PFSK-1 (cell line): ENCODE measurements at regions not wholly inside any gene's neighbourhood (a gene's known extent, or its start where the extent isn't known, plus 50 kb on each side); places are given as distances from the start of the nearest gene placed in this dataset.

ENCODE experiments used
- FOXP2 ChIP-seq: optimal IDR thresholded peaks from 2 replicates; pipeline ENCODE3; 2011; ENCODE audit warnings: borderline replicate concordance, control low read depth, inconsistent platforms; ENCODE audit not compliant: insufficient read depth; ENCODE audit errors: extremely low read length, extremely low read depth
- POLR2AphosphoS5 ChIP-seq: IDR thresholded peaks from 2 replicates; pipeline ENCODE4 v1.6.1; 2012; ENCODE audit warnings: low read depth, mild to moderate bottlenecking, control low read depth, low read length, moderate library complexity
- SIN3A ChIP-seq: IDR thresholded peaks from 2 replicates; pipeline ENCODE4 v1.6.1; 2012; ENCODE audit warnings: mild to moderate bottlenecking, low read length, moderate library complexity, borderline replicate concordance; ENCODE audit not compliant: insufficient read depth
- TAF1 ChIP-seq: IDR thresholded peaks from 2 replicates; pipeline ENCODE4 v1.6.1; 2012; ENCODE audit warnings: low read length, control low read depth, borderline replicate concordance; ENCODE audit not compliant: insufficient read depth
- TF ChIP-seq, protein P1 (sequence below), 2 experiments: IDR thresholded peaks; 2 replicates each; pipeline versions ENCODE4 v1.6.1 to v1.8.0; 2011 to 2012; ENCODE audit warnings: low read depth in 2 of 2, low read length in 2 of 2, control low read depth in 1 of 2, inconsistent platforms in 1 of 2, mild to moderate bottlenecking in 1 of 2, moderate library complexity in 1 of 2; ENCODE audit not compliant: insufficient read depth in 1 of 2

DNA sequence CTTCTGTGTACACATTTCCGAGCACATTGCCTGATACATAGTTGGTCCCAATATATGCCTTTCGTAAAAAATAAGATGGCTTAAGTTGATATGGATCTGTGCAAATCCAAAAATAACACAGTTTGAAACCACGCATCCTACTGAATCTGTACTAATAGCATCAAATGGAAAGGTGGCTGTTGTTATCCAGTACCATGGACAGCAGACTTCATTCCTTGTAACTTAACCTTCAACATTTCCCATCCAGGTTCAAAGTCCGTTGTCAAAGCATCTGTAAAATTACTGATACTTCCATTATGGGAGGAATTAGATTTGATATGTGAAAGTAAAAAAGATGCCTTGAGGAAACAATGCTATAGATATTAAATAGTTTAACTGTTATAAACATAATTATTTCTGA, 65.5 kb upstream of the C3orf49 start:
- TF ChIP-seq, protein P1, sequence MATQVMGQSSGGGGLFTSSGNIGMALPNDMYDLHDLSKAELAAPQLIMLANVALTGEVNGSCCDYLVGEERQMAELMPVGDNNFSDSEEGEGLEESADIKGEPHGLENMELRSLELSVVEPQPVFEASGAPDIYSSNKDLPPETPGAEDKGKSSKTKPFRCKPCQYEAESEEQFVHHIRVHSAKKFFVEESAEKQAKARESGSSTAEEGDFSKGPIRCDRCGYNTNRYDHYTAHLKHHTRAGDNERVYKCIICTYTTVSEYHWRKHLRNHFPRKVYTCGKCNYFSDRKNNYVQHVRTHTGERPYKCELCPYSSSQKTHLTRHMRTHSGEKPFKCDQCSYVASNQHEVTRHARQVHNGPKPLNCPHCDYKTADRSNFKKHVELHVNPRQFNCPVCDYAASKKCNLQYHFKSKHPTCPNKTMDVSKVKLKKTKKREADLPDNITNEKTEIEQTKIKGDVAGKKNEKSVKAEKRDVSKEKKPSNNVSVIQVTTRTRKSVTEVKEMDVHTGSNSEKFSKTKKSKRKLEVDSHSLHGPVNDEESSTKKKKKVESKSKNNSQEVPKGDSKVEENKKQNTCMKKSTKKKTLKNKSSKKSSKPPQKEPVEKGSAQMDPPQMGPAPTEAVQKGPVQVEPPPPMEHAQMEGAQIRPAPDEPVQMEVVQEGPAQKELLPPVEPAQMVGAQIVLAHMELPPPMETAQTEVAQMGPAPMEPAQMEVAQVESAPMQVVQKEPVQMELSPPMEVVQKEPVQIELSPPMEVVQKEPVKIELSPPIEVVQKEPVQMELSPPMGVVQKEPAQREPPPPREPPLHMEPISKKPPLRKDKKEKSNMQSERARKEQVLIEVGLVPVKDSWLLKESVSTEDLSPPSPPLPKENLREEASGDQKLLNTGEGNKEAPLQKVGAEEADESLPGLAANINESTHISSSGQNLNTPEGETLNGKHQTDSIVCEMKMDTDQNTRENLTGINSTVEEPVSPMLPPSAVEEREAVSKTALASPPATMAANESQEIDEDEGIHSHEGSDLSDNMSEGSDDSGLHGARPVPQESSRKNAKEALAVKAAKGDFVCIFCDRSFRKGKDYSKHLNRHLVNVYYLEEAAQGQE (IDR thresholded peaks at IDR 0.05; ENCODE audit: insufficient read depth in 1 of 2, low read depth in 2 of 2, low read length in 2 of 2) = peak; percentile 93 to 97
- TF ChIP-seq TAF1 = no peak

DNA sequence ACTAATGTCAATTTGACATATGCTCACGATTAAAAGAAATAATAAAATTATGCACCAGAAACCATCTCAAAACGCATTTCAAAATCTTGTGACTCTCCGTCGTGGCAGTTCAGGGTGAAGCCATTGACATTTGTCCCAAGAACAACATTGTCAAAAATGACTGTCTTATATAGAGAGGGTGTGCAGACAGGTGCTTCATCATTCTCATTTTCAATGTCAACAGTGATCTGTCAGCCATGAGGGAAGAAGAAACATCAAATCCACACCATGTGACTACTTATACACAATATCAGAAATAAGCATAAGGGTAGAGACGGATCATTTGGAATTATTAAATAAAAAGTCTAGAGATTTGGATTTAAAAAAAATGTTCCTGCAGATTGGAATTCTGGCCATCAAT, 65.1 kb upstream of the C3orf49 start:
- no peak for TF ChIP-seq TAF1
- TF ChIP-seq SIN3A = no peak
- no peak for TF ChIP-seq FOXP2

DNA sequence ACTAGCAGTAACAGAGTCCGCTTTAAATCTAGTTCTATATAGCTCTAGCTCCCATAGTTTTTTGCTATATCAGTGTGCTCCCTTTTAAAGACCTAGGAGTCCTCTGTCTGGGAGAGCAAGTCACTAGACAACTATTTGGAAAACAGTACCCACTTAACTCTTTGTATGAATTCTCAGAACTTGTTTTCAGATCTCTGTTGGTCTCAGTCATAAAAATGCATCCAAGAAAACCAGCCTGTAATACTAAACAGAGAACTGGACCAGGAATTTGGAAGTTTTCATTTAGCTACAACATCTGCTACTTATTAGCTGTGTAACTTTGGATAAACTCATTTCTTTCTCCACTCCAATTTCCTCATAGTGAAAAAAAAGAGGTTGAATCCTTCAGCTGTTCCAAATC, 56.9 kb upstream of the C3orf49 start:
- TF ChIP-seq POLR2AphosphoS5 (no peak), TAF1 (no peak), FOXP2 (no peak)

DNA sequence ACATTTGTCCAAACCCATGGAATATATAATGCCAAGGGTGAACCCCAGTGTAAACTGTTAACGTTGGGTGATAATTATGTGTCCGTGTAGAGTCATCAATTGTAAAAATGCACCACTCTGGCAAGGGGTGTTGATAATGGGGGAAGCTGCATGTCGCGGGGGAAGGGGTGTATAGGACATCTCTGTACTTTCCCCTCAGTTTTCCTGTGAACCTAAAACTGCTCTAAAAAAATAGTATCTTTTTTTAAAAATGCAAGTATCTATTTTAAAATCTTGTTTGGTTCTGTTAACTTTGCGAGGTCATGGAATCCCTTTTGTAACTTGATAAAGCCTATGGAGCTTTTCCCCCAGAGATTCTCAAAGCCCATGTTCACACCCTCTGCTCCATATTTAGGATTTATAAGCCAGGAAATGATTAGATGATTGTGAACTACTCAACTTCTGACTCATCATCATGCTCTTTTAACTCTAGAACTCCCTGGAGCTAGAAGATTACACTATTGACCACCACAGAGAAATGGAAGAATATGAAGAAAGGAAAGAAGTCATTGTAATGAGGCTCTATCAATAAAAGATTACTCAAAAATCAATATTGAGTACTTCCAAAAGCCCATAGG, 56.1 kb upstream of the C3orf49 start:
- TF ChIP-seq SIN3A (no peak), TAF1 (no peak), POLR2AphosphoS5 (no peak), FOXP2 (no peak)
- TF ChIP-seq, protein P1 (IDR thresholded peaks at IDR 0.05; ENCODE audit: insufficient read depth in 1 of 2, low read depth in 2 of 2, low read length in 2 of 2) = no peak

DNA sequence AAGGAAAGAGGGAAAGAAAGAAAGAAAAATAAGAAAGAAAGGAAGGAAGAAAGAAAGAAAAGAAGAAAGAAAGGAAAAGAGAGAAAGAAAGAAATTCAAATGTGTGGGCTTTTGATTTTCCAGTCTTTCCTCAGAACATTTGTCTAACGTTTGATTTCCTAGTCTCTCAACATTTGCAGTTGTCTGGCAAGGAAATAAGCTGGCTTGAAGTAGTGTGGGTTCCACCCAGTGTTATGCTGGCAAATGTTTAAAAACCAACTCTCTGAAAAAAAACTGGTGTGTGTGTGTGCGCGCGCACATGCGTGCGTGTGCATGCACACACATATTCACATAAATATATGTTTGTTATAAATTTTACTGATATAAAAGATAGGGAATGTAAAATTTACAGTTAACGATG, 54.6 kb upstream of the C3orf49 start:
- TF ChIP-seq POLR2AphosphoS5 (no peak), TAF1 (no peak), SIN3A (no peak), FOXP2 (no peak)
- TF ChIP-seq, protein P1 (IDR thresholded peaks at IDR 0.05; ENCODE audit: insufficient read depth in 1 of 2, low read depth in 2 of 2, low read length in 2 of 2) = no peak

DNA sequence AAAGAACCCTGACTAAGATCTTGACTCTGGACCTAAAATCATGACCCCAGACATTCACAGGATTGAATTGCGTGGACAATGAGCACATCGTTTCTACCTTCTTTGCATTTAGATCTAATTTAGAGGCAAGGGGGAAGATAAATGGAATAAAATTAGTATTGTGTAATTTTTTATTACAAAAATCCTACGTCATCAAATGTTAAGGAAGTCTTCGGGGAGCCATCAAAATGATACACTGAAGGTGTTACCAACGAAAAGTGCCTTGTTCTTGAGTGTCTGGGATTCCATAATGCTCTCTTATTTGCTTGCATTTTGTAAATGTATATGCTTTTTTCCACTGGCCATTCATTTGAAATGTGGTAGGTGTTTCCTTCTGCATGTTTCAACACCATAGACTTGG, 52.8 kb upstream of the C3orf49 start:
- TF ChIP-seq POLR2AphosphoS5 (no peak), TAF1 (no peak), FOXP2 (no peak), SIN3A (no peak)

DNA sequence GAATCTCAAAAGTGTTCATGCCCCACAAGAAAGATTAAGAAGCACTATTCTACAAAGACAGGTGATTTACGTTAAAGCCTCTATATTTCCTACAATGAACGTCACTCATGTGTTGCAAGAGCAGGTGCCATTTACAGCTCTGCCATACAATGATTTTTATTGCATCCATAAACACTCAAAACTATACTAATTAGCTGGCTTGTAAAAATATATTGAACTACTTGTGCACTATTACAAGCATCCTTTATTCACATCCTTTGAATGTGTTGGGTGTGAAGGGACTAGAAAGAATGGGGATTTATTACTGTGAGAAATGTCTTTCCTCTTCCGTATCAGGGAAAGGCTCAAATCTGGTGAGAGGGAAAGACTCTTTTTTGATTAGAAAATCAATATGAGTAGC, 50.7 kb upstream of the C3orf49 start:
- TF ChIP-seq TAF1 = no peak
- TF ChIP-seq POLR2AphosphoS5 = no peak
- no peak for TF ChIP-seq SIN3A
- TF ChIP-seq, protein P1 (IDR thresholded peaks at IDR 0.05; ENCODE audit: insufficient read depth in 1 of 2, low read depth in 2 of 2, low read length in 2 of 2) = no peak
- TF ChIP-seq FOXP2 = no peak
